ENCODE measurements at regions not wholly inside any gene's neighbourhood (a gene's known extent, or its start where the extent isn't known, plus 50 kb on each side); places are given as distances from the start of the nearest gene placed in this dataset.
A peak's percentile ranks its signal among the peaks of the same experiment; 100 is the strongest.

DNA sequence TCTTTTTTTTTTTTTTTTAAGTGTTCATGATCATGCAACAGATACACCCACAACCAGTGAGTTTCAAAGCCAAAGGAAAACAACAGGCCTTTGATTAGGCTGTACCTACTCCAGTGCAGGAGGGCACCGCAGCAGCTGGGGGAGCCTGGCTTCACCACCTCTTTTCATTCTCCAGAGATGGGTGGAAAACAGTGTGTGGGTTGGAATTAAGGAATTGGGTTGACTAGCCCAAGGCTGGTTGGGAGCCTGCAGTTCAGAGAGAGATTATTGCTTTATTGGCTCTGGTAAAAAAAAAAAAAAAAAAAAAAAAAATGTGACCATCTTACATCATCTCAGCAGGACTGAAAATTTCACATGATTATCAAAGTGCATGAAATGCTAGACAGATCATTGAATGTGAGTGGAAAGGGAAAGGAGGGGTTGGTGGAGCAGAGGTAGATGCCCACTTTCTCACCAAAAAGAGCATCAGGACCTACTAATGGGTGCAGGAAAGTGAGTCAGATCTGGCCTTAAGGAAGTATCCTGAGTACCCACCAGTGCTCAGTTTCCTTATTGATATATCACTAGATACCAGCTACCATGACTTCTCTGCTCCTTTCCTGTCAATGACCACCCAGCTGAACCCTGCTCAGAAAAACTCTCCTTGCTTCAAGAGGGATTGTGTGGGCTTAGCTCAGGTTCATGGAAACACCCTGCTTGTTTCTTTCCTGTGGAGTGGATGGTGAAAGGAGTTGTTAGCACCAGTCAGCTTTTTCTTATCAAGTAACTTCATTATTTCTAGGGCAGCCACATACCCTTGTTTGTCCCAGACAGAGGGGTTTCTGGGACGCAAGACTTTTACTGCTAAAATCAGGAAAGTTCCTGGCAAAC is 54.8 kb upstream of the DYRK2 start:
- no peak for TF ChIP-seq ZFX (IDR thresholded peaks at IDR 0.05; ENCODE audit: borderline replicate concordance)
- TF ChIP-seq CTCF (IDR thresholded peaks at IDR 0.05): no peak
- H3K27ac ChIP-seq: peak overlapping the region; percentile 44

DNA sequence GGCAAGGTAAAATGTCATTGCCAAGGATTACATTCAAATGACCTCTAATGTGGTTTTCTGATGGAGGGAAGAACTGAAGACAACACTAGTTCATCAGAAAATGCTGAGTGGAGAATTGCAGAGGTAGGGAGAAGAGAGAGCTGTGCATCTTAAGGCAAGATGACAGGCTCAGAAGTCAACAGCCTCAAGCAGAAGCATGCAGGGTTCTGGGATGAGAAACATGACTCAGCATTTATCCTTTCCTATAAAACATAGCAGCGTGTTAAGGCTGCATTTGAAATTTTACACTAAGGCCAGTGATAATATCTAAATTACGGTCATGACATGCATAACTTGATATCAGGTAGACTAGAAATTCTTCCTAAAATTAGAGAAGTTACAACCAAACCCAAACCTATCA is 53.7 kb upstream of the DYRK2 start:
- no peak for TF ChIP-seq CTCF (IDR thresholded peaks at IDR 0.05)
- TF ChIP-seq ZFX (IDR thresholded peaks at IDR 0.05; ENCODE audit: borderline replicate concordance): no peak
- H3K27ac ChIP-seq: no peak overlapping the region

GRCh38 chr12:67595365-67595764 is 53.2 kb upstream of the DYRK2 start:
- no peak overlapping the region for H3K27ac ChIP-seq
- TF ChIP-seq CTCF (IDR thresholded peaks at IDR 0.05): no peak
- TF ChIP-seq ZFX (IDR thresholded peaks at IDR 0.05; ENCODE audit: borderline replicate concordance): no peak

DNA sequence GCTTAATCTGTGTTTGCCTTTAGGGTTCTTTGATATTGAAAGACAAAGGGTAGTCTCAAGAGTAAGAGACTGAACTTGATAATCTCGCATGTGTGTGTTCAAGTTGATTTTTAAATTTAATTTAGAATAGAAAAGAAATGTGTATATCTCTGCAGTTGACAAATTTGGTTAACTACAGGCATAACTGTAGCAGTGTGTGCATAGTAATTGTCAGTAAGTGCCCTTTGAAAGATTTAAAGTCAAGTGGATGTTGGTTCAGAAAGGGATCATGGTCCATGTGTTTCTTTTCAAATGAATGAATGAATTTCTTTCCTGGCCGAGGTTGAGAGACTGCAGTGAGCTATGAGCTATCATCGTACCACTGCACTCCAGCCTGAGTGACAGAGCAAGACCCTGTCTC is 49.9 kb upstream of the DYRK2 start:
- H3K27ac ChIP-seq: no peak overlapping the region
- TF ChIP-seq ZFX (IDR thresholded peaks at IDR 0.05; ENCODE audit: borderline replicate concordance): no peak
- TF ChIP-seq CTCF (IDR thresholded peaks at IDR 0.05): no peak

Measured in 22Rv1 (cell line).